ENCODE measurements at regions not wholly inside any gene's neighbourhood (a gene's known extent, or its start where the extent isn't known, plus 50 kb on each side); places are given as distances from the start of the nearest gene placed in this dataset.
"Not testable (repeated sequence)": the region's sequence is repeated elsewhere in the genome, so short reads cannot be mapped to it uniquely, and the experiment has no call there.

DNA sequence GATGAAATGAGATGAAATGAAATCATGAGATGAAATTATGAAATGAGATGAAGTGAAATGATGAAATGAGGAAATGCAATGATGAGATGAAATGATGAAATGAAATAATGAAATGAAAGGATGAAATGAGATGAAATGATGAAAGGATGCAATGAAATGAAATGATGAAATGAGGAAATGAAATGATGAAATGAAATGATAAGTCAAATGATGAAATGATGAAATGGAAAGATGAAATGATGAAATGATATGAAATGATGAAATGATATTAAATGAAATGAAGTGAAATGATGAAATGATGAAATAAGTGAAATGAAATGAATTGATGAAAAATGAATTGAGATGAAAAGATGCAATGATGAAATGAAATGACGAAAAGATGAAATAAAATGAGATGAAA is 220.2 kb upstream of the VKORC1L1 start:
- DNase-seq (ENCODE audit: low spot score in 2 of 2); H3K4me3 ChIP-seq (ENCODE audit: low read depth, poor library complexity, severe bottlenecking); intact Hi-C loops (cut with DNase I; ENCODE audit: low total_unique reads): not testable (repeated sequence)
- no CpG with 5 or more reads among the region's 1 CpG for WGBS, 2 donors

DNA sequence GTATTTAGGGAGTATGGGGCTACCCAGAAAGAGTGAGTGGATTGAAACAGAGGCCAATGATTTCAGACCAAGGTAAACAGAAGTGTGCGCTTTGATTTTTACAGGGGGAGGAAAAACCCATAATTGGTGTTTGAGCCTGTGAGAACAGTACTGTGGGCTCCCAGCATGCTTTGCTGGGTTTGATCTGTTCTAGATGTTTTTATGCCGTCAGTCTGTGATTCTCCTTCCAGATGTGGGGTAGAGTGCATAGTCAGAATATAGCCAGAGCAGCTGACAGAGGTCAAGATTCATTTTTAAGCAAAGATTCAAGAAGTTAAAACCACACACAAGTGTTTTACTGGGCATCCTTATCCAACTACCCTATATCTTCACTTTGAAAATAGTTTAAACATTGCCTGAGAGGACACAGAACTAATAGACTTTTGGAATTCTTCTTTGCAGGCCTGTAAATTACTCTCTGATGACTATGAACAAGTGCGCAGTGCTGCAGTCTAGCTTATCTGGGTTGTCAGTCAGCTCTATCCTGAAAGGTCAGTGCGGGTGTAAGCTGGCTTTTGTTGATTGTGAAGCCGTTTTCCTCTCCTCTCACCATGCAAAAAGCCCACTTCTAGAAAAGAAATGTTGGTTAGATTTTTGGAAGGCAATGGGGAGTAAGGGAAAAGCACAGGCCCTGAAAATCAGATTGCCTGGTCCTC is 216.2 kb upstream of the VKORC1L1 start:
- WGBS, 2 donors, result no CpG with 5 or more reads among the region's 5 CpGs
- intact Hi-C loops (cut with DNase I; ENCODE audit: low total_unique reads); H3K4me3 ChIP-seq (ENCODE audit: low read depth, poor library complexity, severe bottlenecking); DNase-seq (ENCODE audit: low spot score in 2 of 2): not testable (repeated sequence)

DNA sequence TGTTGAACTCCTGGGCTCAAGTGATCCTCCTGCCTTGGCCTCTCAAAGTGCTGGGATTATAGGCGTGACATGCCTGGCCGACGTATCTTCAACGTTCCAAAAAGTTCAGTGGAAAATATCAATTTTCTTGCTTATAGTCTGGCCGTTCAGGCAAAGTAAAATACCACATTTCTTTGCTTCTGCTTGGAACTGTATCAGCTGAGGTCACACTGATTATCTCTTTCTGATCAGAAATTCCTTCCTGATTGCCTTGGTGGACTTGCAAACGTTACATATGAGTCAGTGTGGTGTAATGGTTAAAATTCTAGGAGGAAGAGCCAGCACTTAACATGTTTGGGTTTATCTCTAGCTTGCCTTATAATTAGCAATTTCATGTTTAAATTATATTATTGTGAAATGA is 189.5 kb upstream of the VKORC1L1 start:
- WGBS, 2 donors, result 73 to 78% methylated on average over 6 of the region's 6 CpGs
- H3K4me3 ChIP-seq (ENCODE audit: low read depth, poor library complexity, severe bottlenecking); intact Hi-C loops (cut with DNase I; ENCODE audit: low total_unique reads); DNase-seq (ENCODE audit: low spot score in 2 of 2): not testable (repeated sequence)

DNA sequence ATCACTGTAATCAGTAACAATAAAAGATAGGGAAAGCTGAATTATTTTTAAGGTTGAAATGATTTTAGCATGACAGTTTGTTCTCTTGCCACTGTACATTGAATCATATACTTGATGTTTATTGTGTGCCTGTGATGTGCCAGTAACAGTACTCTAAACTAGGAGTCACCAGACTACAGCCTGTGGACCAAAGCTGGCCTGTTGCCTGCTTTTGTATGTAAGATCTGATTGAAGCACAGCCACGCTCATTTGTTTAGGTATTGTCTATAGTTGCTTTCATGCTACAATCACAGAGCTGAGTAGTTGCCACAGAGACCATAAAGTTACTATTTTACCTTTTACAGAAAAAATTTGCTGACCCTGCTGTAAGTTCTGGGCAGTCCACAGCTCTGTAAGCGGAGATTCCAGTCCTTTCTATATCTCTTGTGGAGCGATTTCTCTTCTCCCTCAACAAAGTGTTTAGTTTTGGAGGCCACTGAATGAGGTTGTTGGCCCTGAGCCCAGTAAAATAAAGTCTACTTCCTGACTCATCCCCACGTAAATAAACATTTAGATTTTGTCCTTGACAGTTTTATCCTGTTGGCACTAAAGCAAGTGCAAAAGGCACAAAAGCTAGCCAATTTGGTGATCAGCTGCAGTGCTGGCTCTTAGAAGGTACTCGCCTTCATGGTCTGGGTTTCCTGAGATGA is 173.7 kb upstream of the VKORC1L1 start:
- WGBS, 2 donors, result 33 to 50% methylated on average over 1 of the region's 5 CpGs
- H3K4me3 ChIP-seq (ENCODE audit: low read depth, poor library complexity, severe bottlenecking); DNase-seq (ENCODE audit: low spot score in 2 of 2); intact Hi-C loops (cut with DNase I; ENCODE audit: low total_unique reads): not testable (repeated sequence)

- H3K4me3 ChIP-seq (ENCODE audit: low read depth, poor library complexity, severe bottlenecking); intact Hi-C loops (cut with DNase I; ENCODE audit: low total_unique reads); DNase-seq (ENCODE audit: low spot score in 2 of 2): not testable (repeated sequence)
- 84 to 91% methylated on average over 5 of the region's 6 CpGs for WGBS, 2 donors
Measured at GRCh38 chr7:65699715-65700356, 173.0 kb upstream of the VKORC1L1 start.

DNA sequence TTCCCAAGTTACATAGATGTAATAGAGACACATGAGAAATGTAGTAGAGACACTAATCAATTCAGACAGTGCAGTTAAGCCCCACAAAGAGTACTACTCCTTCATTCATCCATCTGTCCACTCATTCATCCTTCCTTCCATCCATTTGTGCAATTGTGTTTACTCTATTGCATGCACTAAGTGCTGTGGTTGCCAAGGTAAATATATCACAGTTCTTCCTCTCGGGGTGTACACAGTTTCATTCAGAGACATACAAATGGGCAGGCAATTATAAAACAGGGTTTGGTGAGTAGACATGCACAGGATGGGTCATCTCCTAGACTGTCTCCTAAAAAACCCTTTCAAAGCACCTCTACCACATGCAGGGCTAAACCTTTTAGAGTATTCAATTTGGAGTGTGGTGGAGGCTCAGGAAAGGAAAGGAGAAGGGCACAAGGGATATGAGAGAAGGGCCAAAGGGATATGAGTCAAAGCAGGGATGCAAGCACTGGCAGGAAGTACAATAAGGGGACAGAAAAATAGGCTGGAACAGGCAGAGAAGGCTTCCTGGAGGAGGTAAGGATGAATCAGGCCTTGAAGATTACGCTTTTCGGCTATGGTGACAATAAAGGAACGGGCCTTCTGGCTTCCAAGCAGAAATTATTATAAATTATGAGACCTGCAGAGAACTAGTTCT is 153.6 kb upstream of the VKORC1L1 start:
- DNase-seq (ENCODE audit: low spot score in 2 of 2); H3K4me3 ChIP-seq (ENCODE audit: low read depth, poor library complexity, severe bottlenecking); intact Hi-C loops (cut with DNase I; ENCODE audit: low total_unique reads): not testable (repeated sequence)
- WGBS, 2 donors, result 77 to 86% methylated on average over 4 of the region's 4 CpGs

DNA sequence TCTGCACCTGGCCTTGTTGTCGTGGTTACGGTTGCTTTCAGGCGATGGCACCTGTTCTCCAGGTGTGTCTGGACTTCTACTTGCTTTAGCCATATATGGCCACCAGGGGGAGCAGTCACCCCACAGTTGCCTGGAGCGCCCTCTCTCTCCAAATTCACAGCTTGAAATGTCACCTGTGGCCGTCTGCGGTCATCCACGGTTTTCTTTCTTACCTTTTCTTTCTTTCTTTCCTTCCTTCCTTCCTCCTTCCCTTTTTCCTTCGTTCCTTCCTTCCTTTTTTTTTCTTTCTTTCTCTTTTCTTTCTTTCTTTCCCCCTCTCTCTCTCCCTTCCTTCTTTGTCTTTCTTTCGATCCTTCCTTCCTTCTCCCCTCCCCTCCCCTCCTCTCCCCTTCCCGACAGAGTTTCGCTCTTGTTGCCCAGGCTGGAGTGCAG is 150.5 kb upstream of the VKORC1L1 start:
- H3K4me3 ChIP-seq (ENCODE audit: low read depth, poor library complexity, severe bottlenecking), result no peak overlapping the region
- intact Hi-C loops (cut with DNase I; ENCODE audit: low total_unique reads), result no loop called here
- 29 to 39% methylated on average over 11 of the region's 11 CpGs for WGBS, 2 donors
- no peak for TF ChIP-seq POLR2A (IDR thresholded peaks at IDR 0.05)
- TF ChIP-seq, protein P1, sequence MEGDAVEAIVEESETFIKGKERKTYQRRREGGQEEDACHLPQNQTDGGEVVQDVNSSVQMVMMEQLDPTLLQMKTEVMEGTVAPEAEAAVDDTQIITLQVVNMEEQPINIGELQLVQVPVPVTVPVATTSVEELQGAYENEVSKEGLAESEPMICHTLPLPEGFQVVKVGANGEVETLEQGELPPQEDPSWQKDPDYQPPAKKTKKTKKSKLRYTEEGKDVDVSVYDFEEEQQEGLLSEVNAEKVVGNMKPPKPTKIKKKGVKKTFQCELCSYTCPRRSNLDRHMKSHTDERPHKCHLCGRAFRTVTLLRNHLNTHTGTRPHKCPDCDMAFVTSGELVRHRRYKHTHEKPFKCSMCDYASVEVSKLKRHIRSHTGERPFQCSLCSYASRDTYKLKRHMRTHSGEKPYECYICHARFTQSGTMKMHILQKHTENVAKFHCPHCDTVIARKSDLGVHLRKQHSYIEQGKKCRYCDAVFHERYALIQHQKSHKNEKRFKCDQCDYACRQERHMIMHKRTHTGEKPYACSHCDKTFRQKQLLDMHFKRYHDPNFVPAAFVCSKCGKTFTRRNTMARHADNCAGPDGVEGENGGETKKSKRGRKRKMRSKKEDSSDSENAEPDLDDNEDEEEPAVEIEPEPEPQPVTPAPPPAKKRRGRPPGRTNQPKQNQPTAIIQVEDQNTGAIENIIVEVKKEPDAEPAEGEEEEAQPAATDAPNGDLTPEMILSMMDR (IDR thresholded peaks at IDR 0.05), result no peak
- DNase-seq (ENCODE audit: low spot score in 2 of 2), result peak in 1 of 2 donors; percentile 42

DNA sequence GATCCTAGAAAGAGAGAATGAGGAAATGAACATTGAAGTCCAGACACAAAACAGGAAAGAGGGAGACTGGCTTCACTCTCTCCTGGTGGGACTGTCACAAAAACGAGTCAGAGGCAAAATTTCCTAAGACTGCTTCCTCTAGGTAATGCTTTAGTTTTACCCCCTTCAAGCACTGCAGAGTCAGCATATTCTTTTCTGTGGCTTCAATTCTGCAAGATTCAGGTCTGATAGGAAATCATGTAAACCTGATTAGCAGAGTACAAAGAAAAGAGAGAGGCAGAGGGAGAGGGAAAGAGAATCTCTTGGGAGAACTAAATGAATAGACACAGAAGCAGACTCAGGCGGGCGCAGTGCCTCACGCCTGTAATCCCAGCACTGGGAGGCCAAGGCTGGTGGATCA is 145.7 kb upstream of the VKORC1L1 start:
- DNase-seq (ENCODE audit: low spot score in 2 of 2); intact Hi-C loops (cut with DNase I; ENCODE audit: low total_unique reads); H3K4me3 ChIP-seq (ENCODE audit: low read depth, poor library complexity, severe bottlenecking): not testable (repeated sequence)
- 88 to 91% methylated on average over 4 of the region's 4 CpGs for WGBS, 2 donors

GRCh38 chr7:65731129-65731528 is 141.7 kb upstream of the VKORC1L1 start:
- 62 to 64% methylated on average over 7 of the region's 7 CpGs for WGBS, 2 donors
- no peak for DNase-seq (ENCODE audit: low spot score in 2 of 2)
- no peak overlapping the region for H3K4me3 ChIP-seq (ENCODE audit: low read depth, poor library complexity, severe bottlenecking)
- TF ChIP-seq, protein P1 (IDR thresholded peaks at IDR 0.05), result no peak
- no peak for TF ChIP-seq POLR2A (IDR thresholded peaks at IDR 0.05)
- intact Hi-C loops (cut with DNase I; ENCODE audit: low total_unique reads), result no loop called here

Measured in lower leg skin (tissue), 4 donors.